ENCODE measurements at regions not wholly inside any gene's neighbourhood (a gene's known extent, or its start where the extent isn't known, plus 50 kb on each side); places are given as distances from the start of the nearest gene placed in this dataset.
"Not testable (repeated sequence)": the region's sequence is repeated elsewhere in the genome, so short reads cannot be mapped to it uniquely, and the experiment has no call there.

GRCh38 chr6:163776906-163777686, 362.6 kb downstream of the QKI start:
- no peak for DNase-seq

GRCh38 chr6:163776196-163776905, 361.8 kb downstream of the QKI start:
- no peak for DNase-seq

- DNase-seq, result no peak
These were observed 360.8 kb downstream of the QKI start for GRCh38 chr6:163775313-163775712.

DNA sequence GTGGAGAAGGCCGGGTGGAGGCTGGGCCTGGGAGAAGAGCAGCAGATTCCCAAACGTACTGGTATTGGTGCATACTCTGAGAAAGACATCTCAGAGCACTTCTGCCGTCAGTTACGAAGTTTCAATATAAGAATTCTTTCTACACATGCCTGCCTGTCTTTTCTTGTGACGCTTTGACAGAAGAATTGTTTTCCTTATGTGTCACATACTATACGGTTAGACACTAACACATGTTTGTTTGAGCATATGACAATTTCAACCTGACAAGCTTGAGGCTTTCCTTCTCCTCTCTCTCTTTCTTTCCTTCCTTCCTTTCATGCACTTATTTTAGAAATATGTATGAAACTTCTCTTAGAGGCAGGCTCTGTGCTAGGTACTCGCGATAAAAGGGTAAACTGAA, 360.0 kb downstream of the QKI start:
- DNase-seq, result no peak

DNA sequence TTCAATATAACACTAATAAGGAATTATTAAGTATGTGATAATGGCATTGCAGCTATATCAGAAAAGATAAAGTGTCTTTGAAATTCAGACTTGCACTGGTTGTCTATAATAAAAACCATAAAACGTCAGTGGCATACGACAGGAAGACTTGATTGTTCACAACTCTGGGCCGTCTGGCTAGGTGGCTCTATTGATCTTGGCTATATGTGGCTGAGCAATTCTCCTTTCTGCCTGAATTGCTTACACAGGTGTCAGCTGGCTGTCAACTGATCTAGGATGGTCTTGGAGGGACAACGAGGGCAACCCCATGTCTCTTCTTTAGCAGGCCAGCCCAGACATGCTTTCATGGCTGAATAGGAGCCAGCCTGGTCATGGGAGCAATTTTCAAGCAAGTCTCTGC, 359.1 kb downstream of the QKI start:
- DNase-seq, result no peak

DNA sequence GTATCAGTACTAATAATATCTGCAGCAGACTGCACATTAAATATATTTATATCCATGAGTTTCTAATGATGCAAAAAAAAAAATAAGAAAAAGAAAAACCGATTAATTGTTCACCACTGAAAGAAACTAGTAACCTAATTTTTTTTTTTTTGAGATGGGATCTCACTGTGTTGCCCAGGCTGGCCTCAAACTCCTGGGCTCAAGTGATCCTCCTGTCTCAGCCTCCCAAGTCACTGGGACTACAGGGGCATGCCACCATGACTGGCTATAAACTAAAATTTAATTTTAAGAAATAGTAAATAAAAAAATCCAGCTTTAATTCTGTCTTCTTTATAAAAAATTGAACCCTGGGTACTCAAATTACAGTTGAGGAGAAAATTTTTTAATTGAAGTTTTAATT, 358.2 kb downstream of the QKI start:
- no peak for DNase-seq

- no peak for DNase-seq
These were observed 356.7 kb downstream of the QKI start for GRCh38 chr6:163771180-163771579.

DNA sequence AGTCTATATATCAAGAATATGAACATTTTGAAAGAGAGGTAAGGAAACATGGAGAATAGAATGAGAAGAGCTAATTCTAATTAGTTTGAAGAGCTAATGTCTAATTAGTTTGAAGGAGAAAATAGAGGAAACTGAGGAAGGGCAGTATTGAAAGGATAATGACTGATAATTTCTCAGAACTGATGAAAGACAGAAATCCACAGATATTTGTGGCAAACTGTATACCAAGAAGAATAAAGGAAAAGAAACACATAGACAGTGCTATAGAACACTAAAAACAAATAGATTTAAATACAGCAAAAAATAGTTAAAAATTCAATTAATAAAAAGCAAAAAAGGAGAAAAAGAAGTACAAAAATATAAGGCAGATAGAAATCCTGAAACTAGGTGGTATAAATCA, 354.4 kb downstream of the QKI start:
- DNase-seq, result no peak

GRCh38 chr6:163766936-163767335, 352.4 kb downstream of the QKI start:
- no peak for DNase-seq

- DNase-seq, result no peak
These were observed 350.8 kb downstream of the QKI start for GRCh38 chr6:163765335-163765734.

DNA sequence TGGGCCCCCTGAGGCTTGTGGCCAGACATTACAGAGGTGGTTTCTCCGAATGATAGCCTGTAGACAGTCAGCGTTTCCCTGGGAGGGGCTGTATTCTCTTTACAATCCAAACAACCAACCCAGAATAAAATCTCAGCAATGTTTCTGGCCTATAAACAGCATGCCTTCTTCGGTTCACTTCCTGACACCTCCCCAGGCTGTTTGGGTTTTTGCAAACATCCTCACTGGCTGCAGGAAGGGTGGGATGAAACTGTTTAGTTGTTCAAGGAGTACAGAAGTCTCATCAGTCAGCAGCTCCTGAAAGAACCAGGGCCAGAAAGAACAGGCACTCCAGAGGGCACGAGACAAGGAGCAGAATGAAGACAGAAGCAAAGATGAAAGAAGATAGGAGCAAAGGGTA, 350.0 kb downstream of the QKI start:
- DNase-seq, result no peak

GRCh38 chr6:163761481-163761880, 347.0 kb downstream of the QKI start:
- no peak for DNase-seq

GRCh38 chr6:163760860-163761259, 346.3 kb downstream of the QKI start:
- no peak for DNase-seq

DNA sequence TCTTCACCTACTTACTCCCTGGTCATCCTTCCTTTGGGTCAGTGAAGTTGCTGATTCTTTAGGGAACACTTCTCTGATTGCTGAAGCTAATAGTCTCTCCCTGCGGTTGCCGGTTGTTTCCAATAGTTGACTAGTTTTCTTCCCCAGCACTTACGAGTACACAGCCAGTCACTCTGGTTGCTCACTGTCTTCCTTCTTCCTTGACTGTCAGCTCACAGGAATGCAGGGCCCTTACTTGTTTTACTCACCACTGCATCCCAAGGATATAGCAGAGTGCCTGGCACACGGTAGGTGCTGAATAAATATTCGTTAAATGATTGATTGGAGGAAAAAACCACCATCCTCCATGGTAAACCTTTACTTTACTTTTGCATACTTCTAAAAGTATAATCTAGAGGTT, 345.0 kb downstream of the QKI start:
- DNase-seq, result no peak

- DNase-seq, result no peak
These were observed 343.0 kb downstream of the QKI start for GRCh38 chr6:163757520-163757919.

GRCh38 chr6:163756079-163756478, 341.6 kb downstream of the QKI start:
- no peak for DNase-seq

- DNase-seq, result no peak
These were observed 340.3 kb downstream of the QKI start for GRCh38 chr6:163754866-163755265.

DNA sequence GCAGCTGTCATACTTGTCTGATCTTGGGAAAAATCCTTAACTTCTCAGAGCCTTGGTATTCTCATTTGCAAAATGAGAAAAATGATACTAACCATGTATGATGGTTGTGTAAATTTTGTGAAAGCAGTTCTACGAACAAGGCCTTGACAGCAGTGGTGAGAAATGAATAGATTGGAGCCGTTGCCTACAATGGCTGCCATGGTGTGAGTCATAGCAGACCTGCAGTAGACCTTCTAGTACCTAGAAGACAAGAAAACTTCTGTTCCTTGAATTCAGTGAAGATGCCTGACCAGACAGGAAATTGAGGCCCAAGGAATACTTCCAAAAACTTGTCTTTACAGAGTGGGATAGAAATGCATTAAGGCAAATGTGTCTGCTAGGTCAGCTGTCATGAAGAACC, 338.9 kb downstream of the QKI start:
- DNase-seq, result no peak

DNA sequence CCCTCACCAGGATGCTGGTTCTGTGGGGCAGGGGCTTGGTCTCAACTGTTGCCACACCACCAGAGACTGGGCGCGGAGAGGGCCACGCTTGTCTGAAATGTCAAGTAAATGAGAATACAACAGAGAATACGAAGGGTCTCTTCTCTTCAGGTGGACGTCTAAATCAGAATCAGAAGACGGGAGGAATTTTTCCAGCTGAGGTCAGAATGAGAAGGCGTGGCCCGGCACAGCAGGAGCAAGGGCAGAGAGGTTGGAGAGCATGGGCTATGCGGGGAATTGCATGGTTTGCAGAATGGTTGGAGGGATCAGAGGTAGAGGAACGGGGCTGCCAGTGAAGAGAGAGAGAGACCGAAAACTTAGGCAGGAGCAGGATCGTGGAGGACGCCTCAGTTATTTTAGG, 337.9 kb downstream of the QKI start:
- DNase-seq, result no peak

DNA sequence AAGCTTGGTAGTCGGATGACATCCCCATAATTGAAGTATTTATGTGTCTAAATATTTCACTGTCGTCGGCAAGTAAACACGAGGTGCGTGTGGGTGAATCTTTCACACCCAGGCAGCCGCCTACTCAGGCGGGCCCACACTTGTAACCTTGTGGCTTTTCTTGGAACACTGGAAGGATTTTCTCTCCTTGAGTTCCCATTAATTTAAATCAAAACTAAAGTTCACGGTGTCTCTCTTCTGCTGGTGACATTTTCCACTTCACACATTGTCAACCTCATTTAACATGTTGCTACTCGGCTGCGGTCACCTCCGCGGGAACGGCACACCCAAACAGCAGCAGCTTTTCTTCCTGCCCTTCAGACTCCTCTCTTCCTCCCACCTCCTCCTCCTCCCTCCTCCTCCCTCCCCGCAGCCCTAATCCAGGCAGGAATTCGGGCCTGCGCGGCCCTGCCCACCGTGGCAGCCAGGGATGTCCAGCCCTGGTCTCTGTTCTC, 336.6 kb downstream of the QKI start:
- no peak for DNase-seq

DNA sequence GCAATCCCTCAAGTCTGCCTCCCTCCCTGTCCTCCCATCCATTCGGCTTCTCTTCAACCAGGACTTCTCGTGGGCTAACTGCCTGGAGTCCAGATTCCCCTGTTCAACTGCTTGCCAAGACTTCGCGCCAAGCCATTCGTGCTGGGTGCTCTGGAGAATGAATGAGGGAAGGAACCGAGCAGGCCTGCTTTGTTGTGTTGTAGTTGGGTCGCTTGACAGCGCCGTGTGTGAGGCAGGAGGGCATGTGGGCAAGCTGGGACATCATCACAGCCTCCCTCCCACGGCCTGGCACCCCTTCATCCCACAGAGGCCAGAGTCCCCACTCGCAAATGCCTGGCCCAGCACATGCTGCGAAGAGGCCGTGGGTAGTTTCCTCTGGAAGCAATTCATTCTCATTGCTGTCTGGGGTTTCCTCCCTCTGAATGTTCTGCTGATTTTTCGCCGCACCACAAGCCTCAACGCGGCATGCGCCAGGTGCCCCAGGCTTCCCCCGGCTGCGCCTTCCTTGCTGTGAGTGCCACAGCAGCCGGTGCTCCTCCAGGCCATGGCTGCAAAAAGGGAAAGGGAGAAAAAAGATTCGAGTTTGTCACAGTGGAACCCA, 336.0 kb downstream of the QKI start:
- DNase-seq, result no peak

GRCh38 chr6:163748886-163749285, 334.4 kb downstream of the QKI start:
- no peak for DNase-seq

GRCh38 chr6:163748036-163748435, 333.5 kb downstream of the QKI start:
- no peak for DNase-seq

- DNase-seq, result not testable (repeated sequence)
These were observed 332.5 kb downstream of the QKI start for GRCh38 chr6:163747058-163747457.

All from right hindlimb (tissue), 1 donor.